HL-60 (cell line): ENCODE measurements at regions not wholly inside any gene's neighbourhood (a gene's known extent, or its start where the extent isn't known, plus 50 kb on each side); places are given as distances from the start of the nearest gene placed in this dataset.

Source experiments
- DNase-seq, 2 experiments: peaks; one replicate each; pipeline ENCODE4 v3.0.0-alpha.2; 2010 to 2020; ENCODE audit warnings: low read depth in 1 of 2, low spot score in 1 of 2
- H3K27ac ChIP-seq: fragments of 250-450 bp; sonication (Bioruptor Pico); replicated peaks from 2 replicates; pipeline ENCODE4 v1.5.1; 2020; ENCODE audit warnings: mild to moderate bottlenecking, moderate library complexity
- H3K27me3 ChIP-seq: fragments of 250-450 bp; sonication (Bioruptor Pico); 2 replicates; pipeline ENCODE4 v1.5.1; 2021; ENCODE audit warnings: mild to moderate bottlenecking, moderate library complexity; ENCODE audit not compliant: insufficient read depth, poor library complexity, severe bottlenecking
- H3K4me3 ChIP-seq: replicated peaks from 2 replicates; pipeline ENCODE4 v1.5.1; 2011; ENCODE audit warnings: mild to moderate bottlenecking, control low read depth, low read length; ENCODE audit not compliant: insufficient read depth
- CTCF ChIP-seq: IDR thresholded peaks from one replicate; pipeline ENCODE4 v1.5.1; 2011; ENCODE audit warnings: low read length, control low read depth, inconsistent platforms; ENCODE audit not compliant: insufficient read depth
- GABPA ChIP-seq: IDR thresholded peaks from 2 replicates; pipeline ENCODE4 v1.6.1; 2012; ENCODE audit warnings: low read depth
- POLR2AphosphoS5 ChIP-seq: IDR thresholded peaks from 2 replicates; pipeline ENCODE4 v1.6.1; 2012; ENCODE audit warnings: low read depth
- REST ChIP-seq: IDR thresholded peaks from 2 replicates; pipeline ENCODE4 v1.6.1; 2012; ENCODE audit warnings: low read depth; ENCODE audit not compliant: insufficient replicate concordance
- SPI1 ChIP-seq: IDR thresholded peaks from 2 replicates; pipeline ENCODE4 v1.6.1; 2012; ENCODE audit warnings: low read depth, mild to moderate bottlenecking, borderline replicate concordance

DNA sequence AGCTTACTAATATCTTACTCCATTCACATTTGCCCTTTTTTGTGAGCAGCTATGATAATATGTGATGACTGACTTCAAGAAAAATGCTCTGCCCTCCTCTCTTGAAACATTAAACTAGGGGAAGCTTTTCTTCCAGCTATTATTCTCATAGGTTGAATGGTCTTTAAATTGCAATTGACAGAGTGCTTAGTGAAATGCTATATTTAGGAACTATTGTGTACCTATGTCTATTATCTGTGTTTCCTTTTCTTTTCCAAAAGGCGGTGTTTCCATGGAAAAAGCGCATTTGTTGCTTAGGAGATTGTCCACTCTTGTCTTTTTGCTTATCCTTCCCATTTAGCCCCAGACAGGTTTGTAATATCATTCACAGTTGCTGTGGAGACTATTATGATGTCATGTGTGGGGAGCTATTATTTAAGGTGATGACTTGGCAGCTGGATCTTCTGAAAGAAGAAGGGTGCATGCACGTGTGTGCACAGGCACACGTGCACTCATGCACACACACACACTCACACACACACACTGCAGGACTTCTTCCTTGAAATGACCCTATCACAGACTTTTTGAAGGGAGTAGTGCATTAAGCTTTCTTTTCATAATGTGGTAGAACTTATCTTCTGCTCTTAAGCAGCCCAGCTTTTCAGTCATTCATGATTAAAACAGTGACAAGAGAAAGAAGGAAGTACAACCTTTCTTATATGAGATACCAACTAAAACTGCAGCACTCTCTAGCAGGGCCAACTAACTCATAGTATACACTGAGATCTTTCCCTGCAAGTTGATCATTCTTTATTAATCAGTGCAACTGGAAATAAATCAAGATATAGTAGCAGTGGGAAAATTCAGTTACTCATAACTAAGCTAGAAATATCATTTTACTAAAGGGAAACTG, 340.8 kb upstream of the MTNR1B start:
- DNase-seq = no peak
- Histone ChIP-seq H3K4me3 (no peak overlapping the region), H3K27ac (no peak overlapping the region), H3K27me3 (no peaks in the 10 kb centered on the region)
- no peak for TF ChIP-seq SPI1
- no peak for TF ChIP-seq GABPA
- TF ChIP-seq REST = no peak
- no peak for TF ChIP-seq POLR2AphosphoS5
- TF ChIP-seq CTCF = no peak

DNA sequence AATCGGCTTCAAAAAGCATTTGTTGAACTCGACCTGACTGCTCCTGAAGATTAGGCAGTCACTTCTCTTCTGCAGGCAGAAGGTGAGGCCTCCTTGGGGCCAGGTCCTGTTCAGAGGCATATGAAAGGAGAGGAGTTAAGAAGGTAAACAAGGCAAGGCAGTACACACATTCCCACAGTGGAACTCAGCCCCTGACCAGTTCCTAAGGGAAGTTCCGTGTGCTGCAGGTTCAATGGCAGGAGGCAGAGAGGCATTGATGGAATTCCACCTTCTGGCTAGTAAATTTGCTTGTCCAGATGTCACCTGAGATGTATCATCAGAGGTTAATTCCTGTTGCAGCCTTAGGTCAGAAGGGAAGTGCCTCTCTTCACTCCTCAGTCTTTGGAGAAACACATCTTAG, 337.0 kb upstream of the MTNR1B start:
- H3K4me3 ChIP-seq = no peak overlapping the region
- H3K27me3 ChIP-seq = no peaks in the 10 kb centered on the region
- no peak for TF ChIP-seq REST
- no peak for TF ChIP-seq CTCF
- TF ChIP-seq POLR2AphosphoS5 = no peak
- TF ChIP-seq GABPA = no peak
- no peak for TF ChIP-seq SPI1
- no peak for DNase-seq
- no peak overlapping the region for H3K27ac ChIP-seq

DNA sequence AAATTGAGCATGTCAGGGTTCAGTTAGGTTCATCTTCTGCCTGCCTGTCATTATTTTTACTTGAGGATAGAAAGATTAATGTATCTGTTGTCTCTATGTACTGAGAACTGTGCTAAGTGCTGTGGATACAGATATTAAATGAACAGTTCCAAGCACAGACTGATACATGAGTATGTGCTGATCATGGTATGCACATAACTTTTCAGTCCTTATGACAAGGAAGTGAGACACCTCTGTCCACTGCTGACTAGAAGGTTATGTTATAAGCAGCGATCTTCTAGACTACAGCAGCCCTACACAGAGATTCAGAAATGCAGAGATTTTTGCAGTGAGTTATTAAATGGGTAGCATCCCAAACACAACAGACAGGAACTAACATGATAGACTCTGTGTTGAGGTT, 335.6 kb upstream of the MTNR1B start:
- no peaks in the 10 kb centered on the region for H3K27me3 ChIP-seq
- no peak overlapping the region for H3K27ac ChIP-seq
- TF ChIP-seq GABPA (no peak), POLR2AphosphoS5 (no peak), SPI1 (no peak), REST (no peak), CTCF (no peak)
- DNase-seq = no peak
- no peak overlapping the region for H3K4me3 ChIP-seq
